Epidermal melanocyte (primary cell): ENCODE measurements at regions not wholly inside any gene's neighbourhood (a gene's known extent, or its start where the extent isn't known, plus 50 kb on each side); places are given as distances from the start of the nearest gene placed in this dataset.

Experiments used
- DNase-seq: peaks from one replicate; pipeline ENCODE4 v3.0.0; 2011; ENCODE audit warnings: low spot score; ENCODE audit not compliant: insufficient read length

DNA sequence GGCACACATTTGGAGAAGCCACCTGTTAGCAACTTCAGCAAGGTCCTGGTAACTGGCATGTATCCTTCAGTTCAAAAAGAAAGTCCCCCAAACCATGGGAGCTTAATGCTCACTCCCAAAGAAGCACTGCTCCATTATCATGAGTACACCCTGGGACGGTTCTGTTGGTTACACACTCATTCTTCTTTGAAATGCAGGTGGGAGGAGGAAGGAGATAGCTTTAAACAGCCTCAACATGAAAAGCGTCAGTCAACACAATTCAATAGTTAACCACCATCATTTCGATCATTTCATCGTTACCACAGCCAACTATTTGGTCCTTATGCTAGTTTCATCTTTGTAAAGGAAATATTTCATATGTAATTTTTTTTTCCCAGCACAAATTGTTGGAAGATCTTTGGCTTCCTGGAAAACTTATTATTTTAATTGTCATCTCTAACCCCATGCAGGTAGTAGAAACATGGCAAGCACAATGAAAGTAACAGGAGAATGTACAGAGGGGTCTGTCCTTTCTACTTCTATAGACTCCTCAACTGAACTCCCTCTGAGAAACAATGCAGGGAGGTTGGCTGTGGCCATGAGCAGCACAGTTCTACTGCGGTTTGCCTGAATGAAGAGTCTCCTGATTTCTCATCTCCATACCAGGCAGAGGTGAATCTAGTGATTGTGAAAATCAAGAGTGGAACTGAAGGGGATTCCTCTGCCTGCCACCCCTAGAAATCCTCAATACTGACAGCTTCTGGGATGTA, 196.4 kb upstream of the FOXN3 start:
- no peak for DNase-seq

- DNase-seq: no peak
These were observed 192.6 kb upstream of the FOXN3 start for GRCh38 chr14:89609500-89610100.

GRCh38 chr14:89607453-89607852, 190.4 kb upstream of the FOXN3 start:
- DNase-seq: no peak

DNA sequence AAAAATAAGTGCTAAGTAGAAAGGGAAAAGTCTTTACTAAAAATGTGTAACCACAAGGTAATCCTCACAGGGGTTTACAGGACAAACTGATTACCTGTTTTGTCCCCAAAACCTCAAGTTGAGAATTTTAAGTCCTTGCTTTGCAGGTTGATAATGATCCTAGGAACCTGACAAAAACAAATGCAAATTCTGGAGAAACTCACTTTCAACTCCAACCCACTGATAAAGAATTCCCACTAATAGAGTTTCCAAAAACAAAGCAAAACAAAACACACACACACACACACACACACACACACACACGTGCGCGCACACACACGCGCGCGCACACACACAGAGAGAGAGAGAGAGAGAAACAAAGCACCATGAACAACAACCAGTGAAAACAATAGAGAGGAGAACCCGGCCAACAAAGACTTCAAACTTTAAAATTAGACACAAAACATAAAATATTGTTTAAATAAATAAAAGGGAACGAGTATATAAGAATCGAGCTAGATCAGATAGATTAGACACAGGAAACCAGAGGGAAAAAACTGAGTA, 187.0 kb upstream of the FOXN3 start:
- no peak for DNase-seq

- DNase-seq: no peak
These were observed 184.2 kb upstream of the FOXN3 start for GRCh38 chr14:89600950-89601826.

- DNase-seq: no peak
These were observed 183.0 kb upstream of the FOXN3 start for GRCh38 chr14:89600029-89600428.

DNA sequence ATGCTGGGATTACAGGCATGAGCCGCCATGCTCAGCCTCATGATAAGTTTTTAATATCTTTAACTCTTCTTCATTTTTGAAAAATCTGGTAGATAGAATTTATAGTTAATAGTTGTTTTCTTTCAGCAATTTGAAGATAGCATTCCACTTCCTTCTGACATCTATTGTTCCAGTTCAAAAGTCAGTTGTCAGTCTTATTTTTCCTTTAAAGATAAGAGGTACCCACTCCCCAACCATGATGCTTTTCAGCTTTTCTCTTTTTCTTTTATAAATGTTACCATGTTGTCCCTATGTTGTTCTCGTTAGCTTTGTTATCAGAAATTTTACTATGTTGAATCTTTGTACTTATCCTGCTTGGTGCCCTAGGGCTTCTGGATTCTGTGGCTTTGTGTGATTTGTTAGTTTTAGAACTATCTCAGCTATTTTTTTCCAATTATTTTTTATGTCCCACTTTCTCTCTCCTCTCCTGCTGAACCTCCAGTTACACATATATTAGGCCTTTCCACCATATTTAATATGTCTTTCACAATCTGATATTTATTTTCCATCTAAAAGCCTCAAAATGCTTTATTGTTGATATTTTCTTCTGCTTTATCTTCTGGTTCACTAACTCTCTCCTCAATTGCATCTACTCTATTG, 181.6 kb upstream of the FOXN3 start:
- DNase-seq: no peak

DNA sequence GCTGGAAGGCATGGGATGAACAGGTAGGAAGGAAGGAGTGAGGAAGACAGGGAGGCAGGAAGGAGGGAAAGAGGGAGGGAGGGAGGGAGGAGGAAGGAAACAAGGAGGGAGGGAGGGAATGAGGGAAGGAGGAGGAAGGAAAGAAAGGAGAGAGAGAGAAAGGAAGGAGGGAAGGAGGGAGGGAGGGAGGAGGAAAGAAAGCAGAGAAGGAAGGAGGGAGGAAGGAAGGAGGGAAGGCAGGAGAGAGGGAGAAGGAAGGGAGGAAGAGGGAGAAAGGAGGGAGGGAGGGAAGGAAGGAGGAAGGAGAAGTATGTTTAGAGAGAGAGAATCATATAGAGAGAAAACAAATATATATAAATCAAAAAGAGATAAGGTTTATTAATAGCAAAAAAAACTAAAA, 175.9 kb upstream of the FOXN3 start:
- DNase-seq: no peak

- no peak for DNase-seq
These were observed 172.5 kb upstream of the FOXN3 start for GRCh38 chr14:89589400-89590118.

DNA sequence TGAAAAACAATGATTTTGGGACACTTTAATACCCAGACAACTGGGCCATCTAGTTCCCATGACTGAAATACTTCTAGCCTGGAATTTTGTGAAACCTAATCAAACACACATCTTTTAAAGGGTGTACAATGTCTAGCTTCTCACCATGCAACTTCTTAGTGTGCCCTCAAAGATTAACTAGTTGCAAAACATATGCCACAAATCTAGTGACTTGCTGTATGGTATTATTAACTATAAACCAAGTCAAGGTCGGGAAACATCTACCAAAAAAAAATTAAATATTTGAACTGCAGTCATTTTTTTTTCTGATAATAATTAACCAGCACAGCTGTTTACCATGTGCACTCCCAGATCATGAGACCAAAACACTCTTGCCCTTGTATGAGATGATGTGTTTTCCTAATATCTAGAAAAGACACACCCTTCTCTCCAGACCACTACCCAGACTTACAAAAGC, 171.8 kb upstream of the FOXN3 start:
- DNase-seq: no peak

- no peak for DNase-seq
These were observed 171.0 kb upstream of the FOXN3 start for GRCh38 chr14:89588016-89588415.

- DNase-seq: no peak
These were observed 170.0 kb upstream of the FOXN3 start for GRCh38 chr14:89587136-89587420.

- DNase-seq: no peak
These were observed 169.5 kb upstream of the FOXN3 start for GRCh38 chr14:89586258-89587135.

- DNase-seq: no peak
These were observed 161.1 kb upstream of the FOXN3 start for GRCh38 chr14:89578156-89578555.

- no peak for DNase-seq
These were observed 159.9 kb upstream of the FOXN3 start for GRCh38 chr14:89576960-89577359.

DNA sequence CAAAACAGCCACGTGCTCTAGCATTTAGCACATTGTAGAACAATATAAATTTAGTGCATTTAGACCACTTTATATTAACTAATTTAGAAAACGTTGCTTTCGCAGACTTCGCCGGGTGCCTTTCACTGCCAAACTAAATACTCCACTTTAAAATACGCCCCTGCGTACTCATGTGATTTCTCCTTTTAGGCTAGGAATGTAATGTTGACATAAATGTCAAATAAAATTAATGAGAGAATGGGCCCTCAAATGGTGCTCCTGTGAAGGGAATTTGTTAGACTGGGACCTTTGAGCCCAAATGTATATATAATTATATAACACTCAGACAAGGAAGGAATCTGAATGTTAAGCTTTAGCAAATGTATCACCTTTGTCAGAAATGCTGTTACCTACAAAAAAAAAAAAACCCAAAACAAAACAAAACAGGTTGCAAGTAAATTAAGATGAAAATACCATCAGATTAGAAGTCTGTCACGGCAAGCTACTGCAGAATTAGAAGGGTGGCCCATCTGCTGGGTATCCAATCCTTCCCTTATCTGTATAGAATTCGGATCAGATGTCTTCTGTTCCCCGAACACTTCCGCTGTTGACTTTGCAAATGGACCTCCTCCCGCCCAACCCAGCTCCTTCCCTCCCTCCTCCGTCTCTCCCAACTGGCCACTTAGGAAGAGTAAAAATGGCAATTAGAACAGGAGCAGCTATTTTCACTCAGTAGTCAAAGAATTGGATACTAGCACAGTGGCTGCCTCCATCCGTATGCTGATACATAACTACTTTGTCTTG, 159.3 kb upstream of the FOXN3 start:
- DNase-seq: no peak

- DNase-seq: no peak
These were observed 158.5 kb upstream of the FOXN3 start for GRCh38 chr14:89575386-89576061.

GRCh38 chr14:89574420-89574819, 157.4 kb upstream of the FOXN3 start:
- DNase-seq: no peak

- DNase-seq: no peak
These were observed 156.3 kb upstream of the FOXN3 start for GRCh38 chr14:89573399-89573657.
